ENCODE measurements at regions not wholly inside any gene's neighbourhood (a gene's known extent, or its start where the extent isn't known, plus 50 kb on each side); places are given as distances from the start of the nearest gene placed in this dataset.
"Not testable (repeated sequence)": the region's sequence is repeated elsewhere in the genome, so short reads cannot be mapped to it uniquely, and the experiment has no call there.

- POLR2A ChIA-PET (ENCODE audit: unreplicated experiment), result no interaction called here
- H3K27me3 ChIP-seq (ENCODE audit: insufficient read depth, low read depth), result peaks cover 16% of the 10 kb centered on the region; the same call in 1 of the 2 replicates
- TF ChIP-seq CTCF (conservative IDR thresholded peaks at IDR 0.05) (no peak), EZH2 (IDR thresholded peaks at IDR 0.05; ENCODE audit: low read depth) (no peak)
- H3K9me3 ChIP-seq (ENCODE audit: insufficient read depth, low read depth), result no peaks in the 10 kb centered on the region
- no TSS peak for BruUV-seq (replicated peaks)
- no peaks in the 10 kb centered on the region for H3K36me3 ChIP-seq (ENCODE audit: low read depth)
- no peak overlapping the region for H3K27ac ChIP-seq
- H3K4me3 ChIP-seq, result no peak overlapping the region
- DNase-seq, result no peak
- CTCF ChIA-PET, result no interaction called here
- H3K4me1 ChIP-seq (replicated peaks; ENCODE audit: insufficient read depth), result no peaks in the 10 kb centered on the region
- H3K79me2 ChIP-seq (ENCODE audit: low read depth), result no peaks in the 10 kb centered on the region
- intact Hi-C loops (cut with micrococcal nuclease; ENCODE audit: unreplicated experiment), result no loop called here
- H3K9me2 ChIP-seq (ENCODE audit: insufficient read depth), result no peaks in the 10 kb centered on the region
- H3F3A ChIP-seq (ENCODE audit: insufficient read depth, low read depth), result no peaks in the 10 kb centered on the region
- H4K20me1 ChIP-seq (ENCODE audit: insufficient read depth), result no peaks in the 10 kb centered on the region
- no peak overlapping the region for H2AFZ ChIP-seq
- H3K4me2 ChIP-seq, result no peak overlapping the region
Measured at GRCh38 chr22:22733881-22734373, 89.5 kb downstream of the GGTLC2 start.

GRCh38 chr22:22734395-22735272, 90.2 kb downstream of the GGTLC2 start:
- H3F3A ChIP-seq (ENCODE audit: insufficient read depth, low read depth); H3K4me2 ChIP-seq; H3K4me3 ChIP-seq; POLR2A ChIA-PET (ENCODE audit: unreplicated experiment); H3K27ac ChIP-seq; H4K20me1 ChIP-seq (ENCODE audit: insufficient read depth); BruUV-seq (replicated peaks); H3K79me2 ChIP-seq (ENCODE audit: low read depth); intact Hi-C loops (cut with micrococcal nuclease; ENCODE audit: unreplicated experiment); CTCF ChIA-PET; H3K4me1 ChIP-seq (replicated peaks; ENCODE audit: insufficient read depth); H2AFZ ChIP-seq; H3K36me3 ChIP-seq (ENCODE audit: low read depth); H3K9me3 ChIP-seq (ENCODE audit: insufficient read depth, low read depth); H3K9me2 ChIP-seq (ENCODE audit: insufficient read depth); DNase-seq: not testable (repeated sequence)
- peaks cover 14% of the 10 kb centered on the region; the same call in 1 of the 2 replicates for H3K27me3 ChIP-seq (ENCODE audit: insufficient read depth, low read depth)

GRCh38 chr22:22735276-22735675, 90.9 kb downstream of the GGTLC2 start:
- H3K9me2 ChIP-seq (ENCODE audit: insufficient read depth); CTCF ChIA-PET; H4K20me1 ChIP-seq (ENCODE audit: insufficient read depth); intact Hi-C loops (cut with micrococcal nuclease; ENCODE audit: unreplicated experiment); H3K4me2 ChIP-seq; H3K27ac ChIP-seq; H3F3A ChIP-seq (ENCODE audit: insufficient read depth, low read depth); H3K4me3 ChIP-seq; H3K79me2 ChIP-seq (ENCODE audit: low read depth); H3K9me3 ChIP-seq (ENCODE audit: insufficient read depth, low read depth); DNase-seq; H3K36me3 ChIP-seq (ENCODE audit: low read depth); POLR2A ChIA-PET (ENCODE audit: unreplicated experiment); H2AFZ ChIP-seq; BruUV-seq (replicated peaks); H3K4me1 ChIP-seq (replicated peaks; ENCODE audit: insufficient read depth): not testable (repeated sequence)
- H3K27me3 ChIP-seq (ENCODE audit: insufficient read depth, low read depth), result peaks cover 15% of the 10 kb centered on the region; the same call in 1 of the 2 replicates

GRCh38 chr22:22735695-22736611, 91.5 kb downstream of the GGTLC2 start:
- no peaks in the 10 kb centered on the region for H3K4me1 ChIP-seq (replicated peaks; ENCODE audit: insufficient read depth)
- no peak overlapping the region for H3K4me2 ChIP-seq
- no peak overlapping the region for H3K27ac ChIP-seq
- H3K36me3 ChIP-seq (ENCODE audit: low read depth), result no peaks in the 10 kb centered on the region
- no peak for DNase-seq
- no peaks in the 10 kb centered on the region for H3K79me2 ChIP-seq (ENCODE audit: low read depth)
- no peaks in the 10 kb centered on the region for H3F3A ChIP-seq (ENCODE audit: insufficient read depth, low read depth)
- H3K27me3 ChIP-seq (ENCODE audit: insufficient read depth, low read depth), result peaks cover 21% of the 10 kb centered on the region; the same call in 1 of the 2 replicates
- TF ChIP-seq CTCF (conservative IDR thresholded peaks at IDR 0.05) (no peak), EZH2 (IDR thresholded peaks at IDR 0.05; ENCODE audit: low read depth) (no peak)
- H3K4me3 ChIP-seq, result no peak overlapping the region
- no peak overlapping the region for H2AFZ ChIP-seq
- ChIA-PET POLR2A (ENCODE audit: unreplicated experiment) (interaction anchor here (0.7 kb wide), 1 partner anchor 907 kb away, joined by 9 read pairs; no protein-coding TSS in a partner anchor), CTCF (no interaction called here)
- H3K9me2 ChIP-seq (ENCODE audit: insufficient read depth), result no peaks in the 10 kb centered on the region
- no TSS peak for BruUV-seq (replicated peaks)
- intact Hi-C loops (cut with micrococcal nuclease; ENCODE audit: unreplicated experiment), result no loop called here
- H3K9me3 ChIP-seq (ENCODE audit: insufficient read depth, low read depth), result no peaks in the 10 kb centered on the region
- no peaks in the 10 kb centered on the region for H4K20me1 ChIP-seq (ENCODE audit: insufficient read depth)

All from PC-9 (cell line).